Heart left ventricle (tissue), 16 donors: ENCODE measurements at regions not wholly inside any gene's neighbourhood (a gene's known extent, or its start where the extent isn't known, plus 50 kb on each side); places are given as distances from the start of the nearest gene placed in this dataset.

ENCODE experiments used
- ATAC-seq, 4 donors: fragments of 200-7000 bp; cut with Tn5 transposase; one replicate each; pipeline ENCODE4 v1.9.1; 2020 to 2022; ENCODE audit warnings: moderate library complexity in 4 of 4, mild to moderate bottlenecking in 3 of 4, moderate number of reproducible peaks in 1 of 4
- DNase-seq, 5 donors: peaks; one replicate each; pipeline ENCODE4 v3.0.0-alpha.2; 2020
- H3K27ac ChIP-seq, 12 donors: fragments of 200-600 bp; sonication (generic) in 4 of 12; one replicate each; pipeline versions ENCODE4 v1.5.0 to v1.8.0; 2016 to 2022; ENCODE audit warnings: mild to moderate bottlenecking in 2 of 12
- H3K27me3 ChIP-seq, 9 donors: fragments of 200-600 bp; sonication (generic) in 2 of 9; one replicate each; pipeline versions ENCODE4 v1.5.1 to v1.8.0; 2016 to 2022; ENCODE audit warnings: mild to moderate bottlenecking in 3 of 9
- H3K36me3 ChIP-seq, 9 donors: fragments of 200-600 bp; sonication (generic) in 2 of 9; one replicate each; pipeline versions ENCODE4 v1.5.0 to v1.8.0; 2018 to 2022; ENCODE audit warnings: mild to moderate bottlenecking in 2 of 9
- H3K4me1 ChIP-seq, 12 donors: fragments of 200-600 bp; sonication (generic) in 4 of 12; one replicate each; pipeline versions ENCODE4 v1.5.0 to v1.8.0; 2016 to 2022; ENCODE audit warnings: mild to moderate bottlenecking in 3 of 12
- H3K4me3 ChIP-seq, 12 donors: fragments of 200-600 bp; sonication (generic) in 4 of 12; one replicate each; pipeline versions ENCODE4 v1.5.0 to v1.8.0; 2017 to 2022; ENCODE audit warnings: mild to moderate bottlenecking in 9 of 12, moderate library complexity in 4 of 12
- H3K9me3 ChIP-seq, 12 donors: fragments of 200-600 bp; sonication (generic) in 4 of 12; one replicate each; pipeline versions ENCODE4 v1.5.0 to v1.8.0; 2016 to 2022; ENCODE audit warnings: mild to moderate bottlenecking in 1 of 12
- POLR2A ChIP-seq, 2 donors: fragments of 450-650 bp; IDR thresholded peaks; one replicate each; pipeline ENCODE4 v1.6.1; 2017; ENCODE audit warnings: antibody characterized with exemption in 2 of 2, mild to moderate bottlenecking in 2 of 2, moderate library complexity in 2 of 2
- WGBS, 4 donors: extraction: QIAGEN DNeasy Blood & Tissue Kit in 2 of 4; methylation state at CpG; one replicate each; pipeline versions ENCODE4 v1.1.5 to v1.1.7; 2013 to 2018; 5-methylcytosine and 5-hydroxymethylcytosine counted together
- intact Hi-C, 10 donors: fragments of 100-400 bp; cut with DNase I; formaldehyde crosslinking; loops; one replicate each; pipeline versions ENCODE4 v1.11.1 to v1.14.2; 2022
- TF ChIP-seq, protein P1 (sequence below), 12 donors: fragments of 200-600 bp; sonication (generic) in 4 of 12; IDR thresholded peaks; one replicate each; pipeline versions ENCODE4 v1.5.0 to v1.8.0; 2018 to 2022; ENCODE audit warnings: antibody characterized with exemption in 12 of 12, mild to moderate bottlenecking in 5 of 12
- donor health status: ischemic (EF 13 %, LVEDD 7.1; RV severe dilation, severe dysfunction).
- donor health status: healthy with polysubstance abuse.
- donor health status: DM: no; HTN: yes; CAD: no.
- donor health status: DM: no; HTN: no; CAD: no.
- donor health status: ischemic (EF 25% LVEDD 6.9; RV normal size, moderate dysfunction).
- donor health status: ischemic (EF 25% LVEDD 5.7; RV mildly dilated, moderate dysfunction).
- donor health status: healthy.
- donor health status: DM: yes; HTN: yes; CAD: no.
- donor health status: ischemic (EF 35%, LVEDD 5.7; RV mildly dilated, moderate dysfunction).
- donor health status: nonischemic (EF 11% LVEDD 7.7; RV severe dilation, severe dysfunction).
- donor health status: DM: yes; HTN: yes; CAD: no.
- donor health status: PGD.
- donor health status: ischemic (EF 29% LVEDD 5.4; RV normal size, mild dysfunction).
- donor health status: nonischemic (EF 23%, LVEDD 6.1; RV moderate dilation, normal function).

DNA sequence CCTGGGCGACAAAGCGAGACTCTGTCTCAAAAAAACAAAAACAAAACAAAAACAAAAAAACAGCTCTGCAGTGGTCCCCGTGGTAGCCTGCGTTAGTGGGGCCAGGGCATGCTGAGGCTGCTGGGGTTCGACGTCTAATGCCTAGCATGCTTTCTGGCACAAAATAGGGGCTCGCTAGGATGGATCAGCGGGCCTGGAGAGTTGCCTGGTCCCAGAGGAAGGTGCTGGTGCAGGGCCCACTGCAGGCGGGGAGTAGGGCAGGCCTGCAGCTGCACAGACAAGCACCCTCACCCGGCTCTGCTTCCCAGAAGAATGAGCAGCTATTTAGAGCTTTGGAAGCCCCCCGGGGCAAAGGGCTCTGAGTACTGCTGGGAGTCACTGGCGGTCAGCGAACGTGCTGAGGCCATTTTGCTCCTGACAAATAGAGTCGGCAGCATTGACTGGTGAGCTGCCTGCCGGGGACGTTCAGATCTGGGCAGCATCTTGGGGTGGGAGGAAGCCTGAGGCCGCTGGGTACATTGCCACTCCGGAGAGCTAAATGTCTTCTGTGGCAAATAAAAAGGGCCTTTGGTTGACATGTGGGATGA, 126.7 kb downstream of the OLFM1 start:
- H3K4me3 ChIP-seq, result no peak overlapping the region
- H3K27ac ChIP-seq, result no peak overlapping the region
- H3K36me3 ChIP-seq, result no peaks in the 10 kb centered on the region
- H3K9me3 ChIP-seq, result peaks cover 0 to 6% (median 0%) of the 10 kb centered on the region in 12 donors
- intact Hi-C loops, result no loop called here
- 64 to 69% (median 67%) methylated on average over 18 to 19 of the region's 19 CpGs for WGBS, 4 donors
- peaks cover 0 to 32% (median 5%) of the 10 kb centered on the region in 9 donors for H3K27me3 ChIP-seq
- H3K4me1 ChIP-seq, result peaks cover 0 to 38% (median 5%) of the 10 kb centered on the region in 12 donors
- DNase-seq (peak in 3 of 5 donors; percentile 6 to 60 (median 18)), ATAC-seq (no peak)
- TF ChIP-seq POLR2A (IDR thresholded peaks at IDR 0.05), result no peak
- TF ChIP-seq, protein P1, sequence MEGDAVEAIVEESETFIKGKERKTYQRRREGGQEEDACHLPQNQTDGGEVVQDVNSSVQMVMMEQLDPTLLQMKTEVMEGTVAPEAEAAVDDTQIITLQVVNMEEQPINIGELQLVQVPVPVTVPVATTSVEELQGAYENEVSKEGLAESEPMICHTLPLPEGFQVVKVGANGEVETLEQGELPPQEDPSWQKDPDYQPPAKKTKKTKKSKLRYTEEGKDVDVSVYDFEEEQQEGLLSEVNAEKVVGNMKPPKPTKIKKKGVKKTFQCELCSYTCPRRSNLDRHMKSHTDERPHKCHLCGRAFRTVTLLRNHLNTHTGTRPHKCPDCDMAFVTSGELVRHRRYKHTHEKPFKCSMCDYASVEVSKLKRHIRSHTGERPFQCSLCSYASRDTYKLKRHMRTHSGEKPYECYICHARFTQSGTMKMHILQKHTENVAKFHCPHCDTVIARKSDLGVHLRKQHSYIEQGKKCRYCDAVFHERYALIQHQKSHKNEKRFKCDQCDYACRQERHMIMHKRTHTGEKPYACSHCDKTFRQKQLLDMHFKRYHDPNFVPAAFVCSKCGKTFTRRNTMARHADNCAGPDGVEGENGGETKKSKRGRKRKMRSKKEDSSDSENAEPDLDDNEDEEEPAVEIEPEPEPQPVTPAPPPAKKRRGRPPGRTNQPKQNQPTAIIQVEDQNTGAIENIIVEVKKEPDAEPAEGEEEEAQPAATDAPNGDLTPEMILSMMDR (IDR thresholded peaks at IDR 0.05), result no peak

DNA sequence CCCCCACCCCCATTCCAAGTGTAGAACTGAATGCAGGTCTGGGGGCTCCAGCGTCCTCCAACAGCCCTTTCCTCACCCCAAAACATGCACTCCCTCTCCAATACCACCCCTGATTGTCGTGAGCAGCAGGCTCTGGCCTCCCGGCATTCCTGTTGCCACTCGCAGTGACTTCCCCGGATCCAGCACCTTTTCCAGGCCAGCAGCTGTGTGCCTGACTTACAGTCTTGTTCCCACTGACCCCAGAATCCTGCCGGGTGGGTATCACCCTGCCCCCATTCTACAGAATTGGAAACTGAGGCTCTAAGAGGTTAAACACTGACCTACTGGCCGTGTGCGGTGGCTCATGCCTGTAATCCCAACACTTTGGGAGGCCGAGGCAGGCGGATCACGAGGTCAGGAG, 127.2 kb downstream of the OLFM1 start:
- intact Hi-C loops, result loop anchor here in 1 of 10 donors (5.0 kb wide), 1 partner anchor 88 kb away; no protein-coding TSS in a partner anchor
- Histone ChIP-seq H3K36me3 (no peaks in the 10 kb centered on the region), H3K4me3 (no peak overlapping the region), H3K9me3 (peaks cover 0 to 6% (median 0%) of the 10 kb centered on the region in 12 donors), H3K27me3 (peaks cover 0 to 38% (median 8%) of the 10 kb centered on the region in 9 donors), H3K27ac (no peak overlapping the region), H3K4me1 (peaks cover 0 to 38% (median 5%) of the 10 kb centered on the region in 12 donors)
- WGBS, 4 donors, result 86 to 89% (median 87%) methylated on average over 8 to 11 of the region's 11 CpGs
- DNase-seq, result peak in 3 of 5 donors; percentile 3 to 15 (median 4)
- no peak for ATAC-seq
- TF ChIP-seq, protein P1 (IDR thresholded peaks at IDR 0.05), result no peak
- no peak for TF ChIP-seq POLR2A (IDR thresholded peaks at IDR 0.05)

DNA sequence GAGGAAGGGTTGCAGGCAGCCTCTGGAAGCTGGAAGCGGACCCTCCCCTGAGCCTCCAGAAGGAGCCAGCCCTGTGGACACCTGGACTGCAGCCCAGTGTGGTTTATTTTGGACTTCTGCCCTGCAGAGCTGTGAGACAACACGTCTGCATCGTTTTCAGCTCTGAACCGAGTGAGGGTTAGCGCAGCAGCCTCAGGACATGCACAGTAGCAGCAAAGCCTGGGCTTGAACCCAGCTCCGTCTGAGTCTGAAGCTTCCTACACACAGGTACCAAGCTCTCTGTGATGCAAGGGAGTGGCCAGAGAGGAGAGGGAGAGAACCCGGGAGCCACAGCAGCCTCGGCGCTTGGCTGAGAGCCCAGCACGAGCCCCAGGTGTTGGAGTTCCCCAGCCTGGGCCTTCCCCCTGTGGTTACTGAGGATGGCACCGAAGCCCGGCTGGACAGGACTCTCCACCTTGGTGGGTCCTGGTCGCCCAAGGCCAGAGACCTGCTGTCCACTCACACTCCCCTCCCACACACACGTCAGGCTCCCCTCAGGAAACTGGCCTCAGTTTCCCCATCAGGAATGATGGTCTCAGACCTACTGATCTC, 128.2 kb downstream of the OLFM1 start:
- H3K27me3 ChIP-seq, result peaks cover 0 to 48% (median 17%) of the 10 kb centered on the region in 9 donors
- TF ChIP-seq, protein P1 (IDR thresholded peaks at IDR 0.05), result no peak
- no peak for TF ChIP-seq POLR2A (IDR thresholded peaks at IDR 0.05)
- peaks cover 0 to 38% (median 5%) of the 10 kb centered on the region in 12 donors for H3K4me1 ChIP-seq
- H3K4me3 ChIP-seq, result no peak overlapping the region
- ATAC-seq (peak; percentile 56 to 68 (median 66)), DNase-seq (peak; percentile 23 to 70 (median 49))
- intact Hi-C loops, result loop anchor here in 1 of 10 donors (5.0 kb wide), 1 partner anchor 87 kb away; no protein-coding TSS in a partner anchor
- no peaks in the 10 kb centered on the region for H3K36me3 ChIP-seq
- 32 to 44% (median 41%) methylated on average over 10 to 14 of the region's 14 CpGs for WGBS, 4 donors
- H3K9me3 ChIP-seq, result peaks cover 0 to 6% (median 0%) of the 10 kb centered on the region in 12 donors
- no peak overlapping the region for H3K27ac ChIP-seq

DNA sequence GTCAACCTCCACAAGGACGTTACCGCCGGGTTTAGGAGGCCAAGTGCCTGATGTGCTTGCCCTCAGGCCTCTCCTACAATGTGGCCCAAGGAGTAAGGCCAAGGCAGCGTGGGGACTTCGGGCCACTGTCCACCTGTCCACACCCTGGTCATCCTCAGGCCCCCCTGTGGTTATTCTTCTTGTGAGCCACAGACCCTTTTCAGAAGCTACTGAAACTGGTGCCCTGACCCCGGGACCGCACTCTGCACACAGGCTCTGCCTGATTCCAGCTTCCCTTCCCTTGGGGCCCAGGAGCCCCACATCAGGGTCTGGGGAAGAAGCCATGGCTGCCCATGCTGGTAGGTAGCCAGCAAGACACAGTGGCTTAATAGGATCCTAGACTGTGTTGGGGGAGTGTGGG, 128.8 kb downstream of the OLFM1 start:
- Histone ChIP-seq H3K27me3 (peaks cover 0 to 53% (median 20%) of the 10 kb centered on the region in 9 donors), H3K9me3 (peaks cover 0 to 5% (median 0%) of the 10 kb centered on the region in 12 donors), H3K27ac (no peak overlapping the region), H3K4me1 (peaks cover 0 to 38% (median 5%) of the 10 kb centered on the region in 12 donors), H3K4me3 (no peak overlapping the region), H3K36me3 (no peaks in the 10 kb centered on the region)
- TF ChIP-seq, protein P1 (IDR thresholded peaks at IDR 0.05), result no peak
- TF ChIP-seq POLR2A (IDR thresholded peaks at IDR 0.05), result no peak
- intact Hi-C loops, result loop anchor here in 1 of 10 donors (5.0 kb wide), 1 partner anchor 86 kb away; no protein-coding TSS in a partner anchor
- 84 to 100% (median 85%) methylated on average over 6 to 7 of the region's 7 CpGs for WGBS, 4 donors
- ATAC-seq (no peak), DNase-seq (peak in 3 of 5 donors; percentile 14 to 37 (median 18))
